IPS-NIHi11 (cell line): ENCODE measurements at regions not wholly inside any gene's neighbourhood (a gene's known extent, or its start where the extent isn't known, plus 50 kb on each side); places are given as distances from the start of the nearest gene placed in this dataset.

Source experiments
- DNase-seq: peaks from one replicate; pipeline ENCODE4 v3.0.0; 2012; ENCODE audit warnings: mixed read lengths, low spot score

DNA sequence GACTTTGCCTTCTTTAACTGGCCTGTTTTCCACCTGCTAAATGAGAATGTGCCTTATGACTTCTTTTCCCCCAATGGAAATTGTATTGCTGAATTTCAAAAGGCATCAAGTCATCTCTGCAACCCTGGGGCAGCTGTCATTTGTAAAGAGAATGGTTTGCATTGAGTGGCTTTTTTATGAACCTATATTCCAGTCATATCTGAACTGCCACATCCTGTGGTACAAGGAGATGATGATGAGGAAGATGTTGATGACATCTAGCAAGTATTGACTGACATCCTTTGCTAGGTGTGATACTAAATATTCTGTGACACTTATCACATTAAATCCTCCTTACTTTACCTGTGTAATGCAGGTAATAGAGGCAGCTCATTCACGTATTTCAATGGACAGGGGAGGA is 88.3 kb upstream of the KIAA1217 start:
- DNase-seq, result no peak

DNA sequence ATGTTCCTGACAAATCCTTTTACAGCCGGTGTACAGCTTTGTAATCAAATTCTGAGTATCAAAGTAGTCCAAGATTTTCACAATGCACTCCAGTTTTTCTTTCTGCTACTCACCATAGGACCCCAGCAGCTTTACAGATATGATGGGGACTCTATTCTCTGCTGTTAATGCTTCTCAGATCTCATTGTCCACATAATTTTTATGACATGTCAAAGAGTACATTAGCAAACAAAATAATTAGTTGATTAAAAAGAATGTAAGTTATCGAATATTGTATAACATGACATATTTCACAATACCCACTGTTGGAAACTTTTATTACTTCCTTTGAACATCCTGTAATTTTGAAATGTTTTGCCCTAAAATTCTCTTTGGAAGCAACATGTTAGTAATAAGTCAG is 81.4 kb upstream of the KIAA1217 start:
- DNase-seq, result no peak

DNA sequence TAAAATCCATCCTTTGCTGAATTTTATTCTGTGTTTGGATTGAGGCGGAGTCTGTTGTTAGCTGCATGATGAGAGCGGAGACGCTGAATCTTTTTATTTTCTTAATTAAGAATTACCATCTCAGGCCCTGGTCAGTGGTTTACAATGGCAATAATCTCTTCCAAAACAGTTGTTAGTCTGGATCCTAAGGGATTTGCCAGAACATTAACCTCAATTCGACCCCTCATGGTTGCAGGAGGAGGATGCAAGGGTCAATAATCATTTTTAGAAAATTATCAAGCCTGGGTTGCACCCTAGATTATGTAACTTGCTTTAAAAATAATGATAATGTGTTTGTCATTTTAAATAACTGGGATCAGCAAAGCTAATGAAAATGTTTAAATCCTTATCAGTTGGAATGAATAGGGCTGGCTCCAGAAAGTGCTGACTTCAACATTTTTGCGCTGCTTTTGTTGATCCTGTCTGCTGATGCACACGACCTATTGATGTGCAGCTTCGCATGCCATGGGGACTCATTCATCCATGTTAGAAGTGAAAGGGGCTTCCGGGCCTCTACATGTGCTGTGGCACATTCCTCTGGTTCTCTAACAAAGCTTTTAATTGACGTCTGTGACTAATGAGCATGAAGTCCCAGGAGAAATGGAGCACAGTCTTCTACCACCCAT is 80.7 kb upstream of the KIAA1217 start:
- DNase-seq, result peak; percentile 7

DNA sequence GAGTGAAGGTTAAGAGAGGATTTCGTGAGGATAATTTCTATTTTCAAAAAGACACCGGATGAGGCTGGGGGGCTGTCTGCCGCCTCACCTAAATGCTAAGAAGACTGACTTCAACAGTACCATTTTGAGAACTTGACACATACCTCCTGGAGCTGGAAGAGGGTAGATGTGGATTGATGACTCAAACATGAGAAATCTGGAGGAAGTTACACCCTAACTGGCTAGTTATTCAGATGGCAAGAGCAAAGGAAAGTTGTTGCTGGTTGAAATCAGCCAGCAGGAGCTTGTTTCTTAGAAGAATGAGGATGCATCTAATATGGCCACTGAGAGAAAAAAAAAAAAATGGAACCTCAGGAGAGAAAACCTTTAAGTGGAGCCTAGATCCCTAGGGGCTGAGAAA is 76.2 kb upstream of the KIAA1217 start:
- no peak for DNase-seq

DNA sequence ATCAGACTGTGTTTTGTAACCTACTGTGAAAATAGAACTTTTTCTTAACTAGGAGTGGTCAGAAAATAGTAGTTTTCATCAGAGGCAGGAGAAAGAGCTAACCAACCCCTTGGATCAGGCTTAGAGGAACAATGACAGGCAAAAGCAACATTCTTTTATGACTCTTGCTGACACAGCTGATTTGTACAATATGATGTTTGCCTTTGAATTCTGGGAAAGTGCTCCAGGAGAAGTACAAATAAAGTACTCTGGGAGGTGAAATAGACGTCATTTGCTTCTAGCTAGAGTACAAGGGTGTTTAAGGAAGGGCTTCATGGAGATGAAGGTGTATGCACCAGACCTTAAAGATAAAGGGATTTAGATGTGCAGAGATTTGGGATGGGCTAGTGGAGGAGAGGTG is 75.1 kb upstream of the KIAA1217 start:
- DNase-seq, result no peak

GRCh38 chr10:24136070-24136469 is 72.9 kb upstream of the KIAA1217 start:
- DNase-seq, result no peak

DNA sequence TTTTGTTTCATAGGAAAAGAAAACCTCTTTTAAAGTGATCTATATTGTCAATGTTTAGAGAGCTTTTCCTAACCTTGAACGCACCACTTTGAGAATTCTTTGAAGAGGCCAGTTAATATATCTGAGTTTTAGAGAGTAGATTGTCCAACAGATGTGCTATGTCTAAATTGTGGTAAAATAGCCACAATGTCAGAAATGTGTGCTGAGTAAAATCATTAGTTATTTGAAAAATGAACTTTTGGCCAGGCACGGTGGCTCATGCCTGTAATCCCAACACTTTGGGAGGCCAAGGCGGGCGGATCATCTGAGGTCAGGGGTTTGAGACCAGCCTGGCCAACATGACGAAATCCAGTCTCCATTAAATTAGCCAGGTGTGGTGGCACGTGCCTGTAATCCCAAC is 61.6 kb upstream of the KIAA1217 start:
- DNase-seq, result no peak

DNA sequence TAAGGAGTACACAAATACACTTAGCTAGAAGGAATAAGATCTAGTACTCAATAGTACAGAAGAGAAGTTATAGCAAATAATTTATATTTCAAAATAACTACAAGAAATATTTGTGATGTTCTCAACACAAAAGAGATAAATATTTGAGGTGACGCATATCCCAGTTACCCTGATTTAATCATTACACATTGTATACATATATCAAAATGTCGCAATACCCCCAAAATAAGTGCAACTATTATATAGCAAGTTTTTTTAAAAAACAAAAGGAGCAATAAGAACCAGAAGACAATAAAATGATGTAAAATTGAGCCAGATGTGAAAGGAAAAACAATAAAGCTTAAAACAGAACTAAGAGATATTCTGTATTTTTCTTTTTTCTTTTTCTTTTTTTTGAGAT is 59.3 kb upstream of the KIAA1217 start:
- DNase-seq, result no peak

- DNase-seq, result no peak
Observed at GRCh38 chr10:24150853-24151252, 58.1 kb upstream of the KIAA1217 start.

DNA sequence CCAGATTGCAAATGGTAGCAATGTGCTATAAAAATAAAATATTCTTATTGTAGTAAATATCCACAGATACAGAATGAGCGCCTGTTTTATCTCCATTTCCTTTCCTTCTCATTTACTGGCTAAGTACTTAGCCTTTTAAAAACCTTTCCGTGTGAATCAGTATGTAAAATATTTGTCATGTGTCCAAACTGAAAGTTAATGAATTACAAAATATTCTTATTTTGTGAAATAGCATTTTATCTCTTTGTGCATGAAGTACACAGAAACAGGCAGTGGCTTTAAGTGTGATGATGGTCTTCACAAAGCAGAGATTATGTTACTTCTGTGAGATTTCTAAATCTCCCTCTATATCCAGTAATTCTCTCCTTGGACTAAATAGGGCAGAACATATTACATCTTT is 56.7 kb upstream of the KIAA1217 start:
- DNase-seq, result no peak

GRCh38 chr10:24153031-24153430 is 55.9 kb upstream of the KIAA1217 start:
- no peak for DNase-seq

DNA sequence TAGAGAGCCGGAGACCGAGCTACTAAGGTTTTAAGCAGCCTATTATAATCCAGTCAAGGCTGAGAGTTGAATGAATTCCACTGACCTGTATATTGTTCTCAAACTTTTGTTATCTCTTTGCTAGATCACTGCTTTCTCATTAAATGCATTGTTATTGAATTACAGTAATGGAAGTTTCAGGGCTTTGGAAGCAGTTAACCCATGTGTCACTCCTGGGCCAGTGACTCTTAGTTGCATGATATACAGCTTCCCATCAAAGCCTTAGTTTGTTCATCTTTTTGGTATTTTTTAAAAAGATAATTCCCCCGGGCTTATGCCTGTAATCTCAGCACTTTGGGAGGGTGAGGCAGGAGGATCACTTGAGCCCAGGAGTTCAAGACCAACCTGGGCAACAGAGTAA is 55.4 kb upstream of the KIAA1217 start:
- DNase-seq, result no peak

DNA sequence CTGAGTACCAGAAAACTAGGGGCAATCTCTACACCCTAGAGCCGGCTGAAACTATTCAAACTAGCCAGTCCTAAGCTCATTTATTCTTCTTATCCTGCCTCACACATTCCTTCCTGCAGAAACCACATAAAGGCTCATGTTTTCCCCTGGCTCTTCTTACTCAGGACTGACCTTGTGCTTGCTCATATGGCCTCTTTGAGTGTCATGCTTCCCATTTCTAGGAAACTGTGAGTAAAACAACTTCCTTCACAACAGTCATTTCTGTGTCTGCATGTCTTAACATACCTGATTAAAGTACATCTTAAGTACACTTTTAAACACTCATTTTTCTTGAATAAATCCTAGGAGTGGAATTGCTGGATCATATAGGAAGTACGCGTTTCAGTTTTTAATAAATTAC is 52.3 kb upstream of the KIAA1217 start:
- no peak for DNase-seq

- no peak for DNase-seq
Observed at GRCh38 chr10:24157567-24157966, 51.4 kb upstream of the KIAA1217 start.
